ENCODE measurements at regions not wholly inside any gene's neighbourhood (a gene's known extent, or its start where the extent isn't known, plus 50 kb on each side); places are given as distances from the start of the nearest gene placed in this dataset.

GRCh38 chr5:114065912-114066311 is 296.0 kb upstream of the KCNN2 start:
- no peak overlapping the region for H3K4me3 ChIP-seq (replicated peaks; ENCODE audit: insufficient read depth, low read length)

DNA sequence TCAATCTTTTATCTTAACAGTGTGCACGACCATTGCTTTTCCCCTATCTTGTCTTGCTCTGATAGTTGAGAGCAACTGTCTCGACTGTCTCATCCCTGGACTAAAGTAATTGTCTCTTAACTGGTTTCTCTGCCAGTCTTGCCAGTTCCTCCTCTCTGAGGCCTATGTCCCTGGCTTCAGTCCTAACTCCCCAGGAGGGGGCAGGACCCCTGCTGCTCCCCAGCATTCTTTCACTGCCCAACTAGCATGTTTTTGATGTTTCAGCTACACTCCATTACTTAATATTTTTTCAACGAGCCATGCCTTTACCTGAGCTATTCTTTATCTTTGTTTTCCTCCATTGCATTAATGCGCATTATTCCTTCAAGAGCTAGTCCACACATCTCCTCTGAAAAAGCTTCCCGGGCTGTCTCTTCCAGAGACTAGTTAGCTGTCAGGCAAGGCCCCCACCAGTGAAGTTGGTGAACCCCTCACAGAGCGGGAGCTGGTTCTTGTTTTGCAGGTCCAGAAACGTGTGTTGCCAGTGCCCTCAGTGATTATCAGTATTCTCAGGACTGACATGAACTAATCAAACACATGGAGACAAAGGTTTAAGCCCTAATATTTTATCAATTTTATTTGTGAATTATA is 291.7 kb upstream of the KCNN2 start:
- DNase-seq (ENCODE audit: low read depth in 1 of 2, low spot score in 1 of 2), result no peak
- no peak for TF ChIP-seq SPI1 (IDR thresholded peaks at IDR 0.05; ENCODE audit: borderline replicate concordance, low read depth)
- TF ChIP-seq, protein P1, sequence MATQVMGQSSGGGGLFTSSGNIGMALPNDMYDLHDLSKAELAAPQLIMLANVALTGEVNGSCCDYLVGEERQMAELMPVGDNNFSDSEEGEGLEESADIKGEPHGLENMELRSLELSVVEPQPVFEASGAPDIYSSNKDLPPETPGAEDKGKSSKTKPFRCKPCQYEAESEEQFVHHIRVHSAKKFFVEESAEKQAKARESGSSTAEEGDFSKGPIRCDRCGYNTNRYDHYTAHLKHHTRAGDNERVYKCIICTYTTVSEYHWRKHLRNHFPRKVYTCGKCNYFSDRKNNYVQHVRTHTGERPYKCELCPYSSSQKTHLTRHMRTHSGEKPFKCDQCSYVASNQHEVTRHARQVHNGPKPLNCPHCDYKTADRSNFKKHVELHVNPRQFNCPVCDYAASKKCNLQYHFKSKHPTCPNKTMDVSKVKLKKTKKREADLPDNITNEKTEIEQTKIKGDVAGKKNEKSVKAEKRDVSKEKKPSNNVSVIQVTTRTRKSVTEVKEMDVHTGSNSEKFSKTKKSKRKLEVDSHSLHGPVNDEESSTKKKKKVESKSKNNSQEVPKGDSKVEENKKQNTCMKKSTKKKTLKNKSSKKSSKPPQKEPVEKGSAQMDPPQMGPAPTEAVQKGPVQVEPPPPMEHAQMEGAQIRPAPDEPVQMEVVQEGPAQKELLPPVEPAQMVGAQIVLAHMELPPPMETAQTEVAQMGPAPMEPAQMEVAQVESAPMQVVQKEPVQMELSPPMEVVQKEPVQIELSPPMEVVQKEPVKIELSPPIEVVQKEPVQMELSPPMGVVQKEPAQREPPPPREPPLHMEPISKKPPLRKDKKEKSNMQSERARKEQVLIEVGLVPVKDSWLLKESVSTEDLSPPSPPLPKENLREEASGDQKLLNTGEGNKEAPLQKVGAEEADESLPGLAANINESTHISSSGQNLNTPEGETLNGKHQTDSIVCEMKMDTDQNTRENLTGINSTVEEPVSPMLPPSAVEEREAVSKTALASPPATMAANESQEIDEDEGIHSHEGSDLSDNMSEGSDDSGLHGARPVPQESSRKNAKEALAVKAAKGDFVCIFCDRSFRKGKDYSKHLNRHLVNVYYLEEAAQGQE (IDR thresholded peaks at IDR 0.05; ENCODE audit: insufficient replicate concordance, low read depth), result no peak
- Histone ChIP-seq H3K4me3 (replicated peaks; ENCODE audit: insufficient read depth, low read length) (no peak overlapping the region), H3K27me3 (ENCODE audit: insufficient read depth, poor library complexity, severe bottlenecking) (no peaks in the 10 kb centered on the region), H3K27ac (replicated peaks) (no peak overlapping the region)

More at GRCh38 chr5:114065912-114066311, 296.0 kb upstream of the KCNN2 start:
- no peak overlapping the region for H3K27ac ChIP-seq (replicated peaks)
- TF ChIP-seq GABPA (IDR thresholded peaks at IDR 0.05; ENCODE audit: low read depth), result no peak
- DNase-seq (ENCODE audit: low read depth in 1 of 2, low spot score in 1 of 2), result no peak
- no peaks in the 10 kb centered on the region for H3K27me3 ChIP-seq (ENCODE audit: insufficient read depth, poor library complexity, severe bottlenecking)

GRCh38 chr5:114089259-114089658 is 272.6 kb upstream of the KCNN2 start:
- Histone ChIP-seq H3K4me3 (replicated peaks; ENCODE audit: insufficient read depth, low read length) (no peak overlapping the region), H3K27ac (replicated peaks) (no peak overlapping the region), H3K27me3 (ENCODE audit: insufficient read depth, poor library complexity, severe bottlenecking) (no peaks in the 10 kb centered on the region)
- DNase-seq (ENCODE audit: low read depth in 1 of 2, low spot score in 1 of 2), result no peak
- TF ChIP-seq CTCF (IDR thresholded peaks at IDR 0.05; ENCODE audit: insufficient read depth, low read length) (no peak), POLR2AphosphoS5 (IDR thresholded peaks at IDR 0.05; ENCODE audit: low read depth) (no peak), SPI1 (IDR thresholded peaks at IDR 0.05; ENCODE audit: borderline replicate concordance, low read depth) (no peak), GABPA (IDR thresholded peaks at IDR 0.05; ENCODE audit: low read depth) (no peak)
- TF ChIP-seq, protein P1 (IDR thresholded peaks at IDR 0.05; ENCODE audit: insufficient replicate concordance, low read depth), result no peak

DNA sequence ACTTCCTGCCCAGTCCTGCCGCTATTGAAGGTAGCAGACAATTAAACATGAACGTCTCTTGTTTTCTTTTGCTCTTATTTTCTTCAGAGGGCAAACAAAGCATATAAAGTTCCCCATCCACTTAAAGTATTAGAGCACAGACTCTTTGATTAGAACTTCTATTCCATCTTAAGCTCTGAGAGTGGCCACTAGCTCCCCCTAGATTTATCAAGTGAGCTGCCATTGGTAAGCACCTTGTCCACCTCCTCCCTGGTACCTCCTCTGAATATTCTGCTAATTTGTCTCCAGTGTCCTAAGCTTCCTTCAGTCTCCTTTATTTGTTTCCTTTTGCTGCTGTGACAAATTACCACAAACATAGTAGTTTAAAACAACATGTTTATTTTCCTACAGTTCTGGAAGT is 264.3 kb upstream of the KCNN2 start:
- no peak overlapping the region for H3K4me3 ChIP-seq (replicated peaks; ENCODE audit: insufficient read depth, low read length)
- no peak for DNase-seq (ENCODE audit: low read depth in 1 of 2, low spot score in 1 of 2)
- H3K27ac ChIP-seq (replicated peaks), result no peak overlapping the region
- TF ChIP-seq, protein P1 (IDR thresholded peaks at IDR 0.05; ENCODE audit: insufficient replicate concordance, low read depth), result no peak
- TF ChIP-seq GABPA (IDR thresholded peaks at IDR 0.05; ENCODE audit: low read depth), result no peak
- TF ChIP-seq CTCF (IDR thresholded peaks at IDR 0.05; ENCODE audit: insufficient read depth, low read length), result no peak
- TF ChIP-seq SPI1 (IDR thresholded peaks at IDR 0.05; ENCODE audit: borderline replicate concordance, low read depth), result no peak
- no peak for TF ChIP-seq POLR2AphosphoS5 (IDR thresholded peaks at IDR 0.05; ENCODE audit: low read depth)
- H3K27me3 ChIP-seq (ENCODE audit: insufficient read depth, poor library complexity, severe bottlenecking), result no peaks in the 10 kb centered on the region

Measured in HL-60 (cell line).